22Rv1 (cell line): ENCODE measurements at regions not wholly inside any gene's neighbourhood (a gene's known extent, or its start where the extent isn't known, plus 50 kb on each side); places are given as distances from the start of the nearest gene placed in this dataset.

Experiments
- CTCF ChIP-seq: fragments of 450-650 bp; IDR thresholded peaks from 2 replicates; pipeline ENCODE4 v1.5.1; 2017; ENCODE audit warnings: mild to moderate bottlenecking
- ZFX ChIP-seq: fragments of 450-650 bp; IDR thresholded peaks from 2 replicates; pipeline ENCODE4 v1.6.1; 2017; ENCODE audit warnings: antibody characterized with exemption, borderline replicate concordance

DNA sequence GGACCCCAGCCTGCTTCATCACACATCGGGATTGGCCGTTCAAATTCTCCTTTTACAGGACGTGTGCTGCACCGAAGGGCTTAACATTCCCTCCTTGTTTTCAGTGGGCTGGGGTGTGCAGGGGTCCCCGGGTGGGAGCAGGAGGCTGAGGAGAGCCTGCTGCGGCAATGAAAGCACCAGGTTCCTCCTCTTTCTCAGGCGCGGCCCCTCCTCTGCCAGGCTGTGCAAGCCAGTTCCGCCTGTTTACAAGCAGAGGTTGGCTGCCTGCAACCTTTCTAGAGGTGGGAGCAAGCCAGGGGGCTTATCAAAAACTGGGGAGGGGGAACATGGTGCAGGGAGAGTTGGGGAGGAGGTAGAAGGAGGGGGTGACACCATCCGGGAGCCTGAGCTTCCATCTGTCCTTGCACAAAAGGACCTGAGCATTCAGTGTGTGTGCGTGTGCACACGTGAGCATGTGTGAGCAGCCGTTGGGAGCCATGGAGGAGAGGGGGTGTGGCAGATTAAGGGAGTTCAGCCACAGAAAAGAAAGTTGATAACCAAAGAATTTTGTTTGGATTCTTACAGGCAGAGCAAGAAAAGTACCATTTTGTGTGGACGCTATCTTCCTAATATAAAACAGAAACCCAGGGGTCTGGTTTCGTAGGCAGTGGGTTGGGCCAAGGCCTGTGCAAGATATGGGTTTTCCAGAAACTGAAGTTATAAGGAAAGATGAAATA, 108.8 kb upstream of the RFLNA start:
- TF ChIP-seq CTCF (no peak), ZFX (no peak)
